Astrocyte (in vitro differentiated cells and primary cell): ENCODE measurements at regions not wholly inside any gene's neighbourhood (a gene's known extent, or its start where the extent isn't known, plus 50 kb on each side); places are given as distances from the start of the nearest gene placed in this dataset.

Experiments
- CTCF ChIP-seq: IDR thresholded peaks from 2 replicates; pipeline ENCODE4 v1.5.1; 2011; ENCODE audit warnings: low read depth, mild to moderate bottlenecking, inconsistent platforms, low read length, moderate library complexity; ENCODE audit not compliant: insufficient read depth
- EZH2 ChIP-seq: IDR thresholded peaks from 2 replicates; pipeline ENCODE4 v1.6.1; 2012; ENCODE audit warnings: mild to moderate bottlenecking, low read length, inconsistent platforms; ENCODE audit not compliant: insufficient read depth

GRCh38 chr7:128150223-128150865, 90.7 kb upstream of the LEP start:
- TF ChIP-seq CTCF (no peak), EZH2 (no peak)
